NT2/D1 (cell line): ENCODE measurements at regions not wholly inside any gene's neighbourhood (a gene's known extent, or its start where the extent isn't known, plus 50 kb on each side); places are given as distances from the start of the nearest gene placed in this dataset.

Experiments used
- DNase-seq: peaks from one replicate; pipeline ENCODE4 v3.0.0-alpha.2; 2011; ENCODE audit warnings: low read depth, low spot score
- H3K27me3 ChIP-seq: 2 replicates; pipeline ENCODE4 v1.6.0; 2011; ENCODE audit warnings: mild to moderate bottlenecking; ENCODE audit not compliant: insufficient read length, insufficient read depth
- H3K36me3 ChIP-seq: 2 replicates; pipeline ENCODE4 v1.6.1; 2011; ENCODE audit warnings: mild to moderate bottlenecking, low read length, mixed read lengths; ENCODE audit not compliant: insufficient read depth, insufficient read length
- H3K4me1 ChIP-seq: 2 replicates; pipeline ENCODE4 v1.5.1; 2011; ENCODE audit not compliant: insufficient read depth, insufficient read length
- H3K4me3 ChIP-seq: 2 replicates; pipeline ENCODE4 v1.5.1; 2011; ENCODE audit warnings: low read depth; ENCODE audit not compliant: insufficient read length
- H3K9ac ChIP-seq: 2 replicates; pipeline ENCODE4 v1.6.0; 2011; ENCODE audit warnings: low read depth; ENCODE audit not compliant: insufficient read length
- H3K9me3 ChIP-seq: 2 replicates; pipeline ENCODE4 v1.5.1; 2011; ENCODE audit warnings: mild to moderate bottlenecking, low read length; ENCODE audit not compliant: insufficient read depth
- SUZ12 ChIP-seq: IDR thresholded peaks from 2 replicates; pipeline ENCODE4 v1.6.1; 2011; ENCODE audit not compliant: insufficient read length, insufficient read depth; ENCODE audit errors: extremely low read depth
- YY1 ChIP-seq: IDR thresholded peaks from 2 replicates; pipeline ENCODE4 v1.6.1; 2011; ENCODE audit not compliant: insufficient read length, insufficient read depth
- ZNF274 ChIP-seq: IDR thresholded peaks from 2 replicates; pipeline ENCODE4 v1.6.1; 2011; ENCODE audit warnings: mild to moderate bottlenecking, low read depth, low read length

- H3K36me3 ChIP-seq: no peaks in the 10 kb centered on the region
- no peak overlapping the region for H3K9ac ChIP-seq
- TF ChIP-seq YY1 (no peak), SUZ12 (no peak), ZNF274 (no peak)
- no peak overlapping the region for H3K4me3 ChIP-seq
- no peaks in the 10 kb centered on the region for H3K9me3 ChIP-seq
- H3K27me3 ChIP-seq: no peaks in the 10 kb centered on the region
- no peak for DNase-seq
- no peaks in the 10 kb centered on the region for H3K4me1 ChIP-seq
These were observed 398.6 kb downstream of the WDR72 start for GRCh38 chr15:53360881-53361280.

GRCh38 chr15:53359038-53359437 lies 400.4 kb downstream of the WDR72 start:
- Histone ChIP-seq H3K9ac (no peak overlapping the region), H3K9me3 (no peaks in the 10 kb centered on the region), H3K27me3 (no peaks in the 10 kb centered on the region), H3K4me1 (no peaks in the 10 kb centered on the region), H3K4me3 (no peak overlapping the region), H3K36me3 (no peaks in the 10 kb centered on the region)
- DNase-seq: no peak
- TF ChIP-seq ZNF274 (no peak), YY1 (no peak), SUZ12 (no peak)

DNA sequence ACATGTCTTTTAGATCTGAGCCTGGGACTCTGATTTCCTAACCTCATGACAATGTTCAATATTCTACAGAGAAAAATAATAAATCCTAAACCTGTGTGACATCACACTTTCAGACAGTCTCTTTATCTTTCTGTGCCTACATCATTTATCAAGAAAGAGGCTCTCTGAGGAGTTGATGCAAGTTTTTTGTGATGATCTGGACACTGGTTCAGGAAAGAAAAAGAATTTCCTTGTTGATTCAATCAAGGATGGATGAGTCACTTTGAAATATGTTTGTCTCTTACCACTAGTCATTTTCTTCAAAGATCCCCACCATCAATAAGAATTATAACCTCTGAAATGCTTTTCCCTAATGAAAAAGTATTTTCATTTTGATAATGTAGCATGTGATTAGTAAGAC lies 404.6 kb downstream of the WDR72 start:
- DNase-seq: no peak
- Histone ChIP-seq H3K9me3 (no peaks in the 10 kb centered on the region), H3K27me3 (no peaks in the 10 kb centered on the region), H3K4me1 (no peaks in the 10 kb centered on the region), H3K9ac (no peak overlapping the region), H3K4me3 (no peak overlapping the region), H3K36me3 (no peaks in the 10 kb centered on the region)
- TF ChIP-seq YY1: no peak
- TF ChIP-seq SUZ12: no peak
- no peak for TF ChIP-seq ZNF274

- Histone ChIP-seq H3K36me3 (no peaks in the 10 kb centered on the region), H3K27me3 (no peaks in the 10 kb centered on the region), H3K4me3 (no peak overlapping the region), H3K9ac (no peak overlapping the region), H3K4me1 (no peaks in the 10 kb centered on the region), H3K9me3 (no peaks in the 10 kb centered on the region)
- DNase-seq: no peak
- TF ChIP-seq SUZ12 (no peak), YY1 (no peak), ZNF274 (no peak)
These were observed 408.1 kb downstream of the WDR72 start for GRCh38 chr15:53351373-53351772.

- no peaks in the 10 kb centered on the region for H3K36me3 ChIP-seq
- H3K4me3 ChIP-seq: no peak overlapping the region
- no peaks in the 10 kb centered on the region for H3K27me3 ChIP-seq
- no peaks in the 10 kb centered on the region for H3K4me1 ChIP-seq
- TF ChIP-seq SUZ12 (no peak), ZNF274 (no peak), YY1 (no peak)
- no peak for DNase-seq
- H3K9me3 ChIP-seq: no peaks in the 10 kb centered on the region
- H3K9ac ChIP-seq: no peak overlapping the region
These were observed 412.9 kb downstream of the WDR72 start for GRCh38 chr15:53346583-53346982.

GRCh38 chr15:53331328-53332190 lies 427.9 kb downstream of the WDR72 start:
- Histone ChIP-seq H3K4me1 (no peaks in the 10 kb centered on the region), H3K4me3 (no peak overlapping the region), H3K27me3 (no peaks in the 10 kb centered on the region), H3K36me3 (no peaks in the 10 kb centered on the region), H3K9me3 (no peaks in the 10 kb centered on the region), H3K9ac (no peak overlapping the region)
- DNase-seq: no peak
- TF ChIP-seq ZNF274: no peak
- TF ChIP-seq YY1: no peak
- TF ChIP-seq SUZ12: no peak

GRCh38 chr15:53328341-53328740 lies 431.1 kb downstream of the WDR72 start:
- TF ChIP-seq SUZ12 (no peak), YY1 (no peak), ZNF274 (no peak)
- Histone ChIP-seq H3K36me3 (no peaks in the 10 kb centered on the region), H3K9me3 (no peaks in the 10 kb centered on the region), H3K4me3 (no peak overlapping the region), H3K4me1 (peaks cover 7% of the 10 kb centered on the region), H3K27me3 (no peaks in the 10 kb centered on the region), H3K9ac (no peak overlapping the region)
- no peak for DNase-seq

DNA sequence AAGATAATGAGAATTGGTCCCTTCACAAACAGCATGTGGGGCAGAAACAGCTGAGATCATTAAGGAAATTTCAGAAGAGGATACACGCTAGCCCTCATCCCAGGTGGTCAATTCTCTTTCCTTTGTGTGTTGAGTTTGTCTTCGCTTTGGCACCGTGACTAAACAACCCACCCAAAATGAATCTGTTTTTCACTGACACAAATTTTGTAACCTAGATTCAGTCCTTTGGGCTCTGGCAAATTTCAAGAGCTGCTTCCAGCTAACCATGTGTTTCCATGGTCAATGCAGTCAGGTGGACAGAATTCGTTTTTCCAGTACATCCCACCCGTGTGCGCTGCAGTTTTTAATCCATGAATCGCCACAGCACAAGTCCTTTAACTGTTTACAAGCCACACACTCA lies 435.4 kb downstream of the WDR72 start:
- no peak overlapping the region for H3K4me3 ChIP-seq
- TF ChIP-seq SUZ12: no peak
- no peak for TF ChIP-seq YY1
- TF ChIP-seq ZNF274: no peak
- DNase-seq: no peak

More for the DNA sequence above, 435.4 kb downstream of the WDR72 start:
- Histone ChIP-seq H3K9me3 (no peaks in the 10 kb centered on the region), H3K4me1 (peaks cover 7% of the 10 kb centered on the region), H3K36me3 (no peaks in the 10 kb centered on the region), H3K9ac (no peak overlapping the region), H3K27me3 (no peaks in the 10 kb centered on the region)
